Neural cell (in vitro differentiated cells): ENCODE measurements at regions not wholly inside any gene's neighbourhood (a gene's known extent, or its start where the extent isn't known, plus 50 kb on each side); places are given as distances from the start of the nearest gene placed in this dataset.

Source experiments
- CTCF ChIP-seq: fragments of 450-650 bp; IDR thresholded peaks from 2 replicates; pipeline ENCODE4 v1.5.1; 2014; ENCODE audit warnings: antibody characterized with exemption, mild to moderate bottlenecking, moderate library complexity; ENCODE audit not compliant: poor library complexity, severe bottlenecking
- EZH2 ChIP-seq: fragments of 200-600, 300-800 bp; shearing (Covaris generic), sonication (generic); IDR thresholded peaks from 2 replicates; pipeline ENCODE4 v1.6.1; 2014; ENCODE audit warnings: antibody characterized with exemption, low read length, borderline replicate concordance, mild to moderate bottlenecking; ENCODE audit not compliant: insufficient read depth, poor library complexity, severe bottlenecking

- TF ChIP-seq EZH2 (no peak), CTCF (no peak)
Measured at GRCh38 chr5:14082523-14082922, 60.6 kb upstream of the TRIO start.
